ENCODE measurements at regions not wholly inside any gene's neighbourhood (a gene's known extent, or its start where the extent isn't known, plus 50 kb on each side); places are given as distances from the start of the nearest gene placed in this dataset.

DNA sequence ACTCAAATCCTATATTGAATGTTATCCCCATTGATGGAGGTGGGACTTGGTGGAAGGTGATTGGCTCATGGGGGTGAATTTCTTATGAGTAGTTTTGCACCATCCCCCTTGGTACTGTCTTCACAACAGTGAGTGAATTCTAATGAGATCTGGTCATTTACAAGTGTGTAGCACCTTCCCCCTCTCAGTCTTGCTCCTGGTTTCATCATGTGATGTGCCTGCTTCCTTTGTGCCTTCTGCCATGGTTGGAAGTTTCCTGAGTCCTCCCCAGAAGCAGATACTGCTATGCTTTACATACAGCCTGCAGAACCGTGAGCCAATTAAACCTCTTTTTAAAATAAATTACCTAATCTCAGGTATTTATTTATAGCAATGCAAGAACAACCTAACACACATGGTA is 302.4 kb upstream of the KITLG start:
- no peak for TF ChIP-seq EZH2 (IDR thresholded peaks at IDR 0.05; ENCODE audit: low read length)
- TF ChIP-seq, protein P1, sequence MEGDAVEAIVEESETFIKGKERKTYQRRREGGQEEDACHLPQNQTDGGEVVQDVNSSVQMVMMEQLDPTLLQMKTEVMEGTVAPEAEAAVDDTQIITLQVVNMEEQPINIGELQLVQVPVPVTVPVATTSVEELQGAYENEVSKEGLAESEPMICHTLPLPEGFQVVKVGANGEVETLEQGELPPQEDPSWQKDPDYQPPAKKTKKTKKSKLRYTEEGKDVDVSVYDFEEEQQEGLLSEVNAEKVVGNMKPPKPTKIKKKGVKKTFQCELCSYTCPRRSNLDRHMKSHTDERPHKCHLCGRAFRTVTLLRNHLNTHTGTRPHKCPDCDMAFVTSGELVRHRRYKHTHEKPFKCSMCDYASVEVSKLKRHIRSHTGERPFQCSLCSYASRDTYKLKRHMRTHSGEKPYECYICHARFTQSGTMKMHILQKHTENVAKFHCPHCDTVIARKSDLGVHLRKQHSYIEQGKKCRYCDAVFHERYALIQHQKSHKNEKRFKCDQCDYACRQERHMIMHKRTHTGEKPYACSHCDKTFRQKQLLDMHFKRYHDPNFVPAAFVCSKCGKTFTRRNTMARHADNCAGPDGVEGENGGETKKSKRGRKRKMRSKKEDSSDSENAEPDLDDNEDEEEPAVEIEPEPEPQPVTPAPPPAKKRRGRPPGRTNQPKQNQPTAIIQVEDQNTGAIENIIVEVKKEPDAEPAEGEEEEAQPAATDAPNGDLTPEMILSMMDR (optimal IDR thresholded peaks at IDR 0.05 in 1 of 3, IDR thresholded peaks at IDR 0.05 in 1 of 3, conservative IDR thresholded peaks at IDR 0.05 in 1 of 3; ENCODE audit: extremely low read depth in 1 of 3, insufficient read depth in 2 of 3, low read length in 3 of 3), result no peak
